Glutamatergic neuron (in vitro differentiated cells): ENCODE measurements at regions not wholly inside any gene's neighbourhood (a gene's known extent, or its start where the extent isn't known, plus 50 kb on each side); places are given as distances from the start of the nearest gene placed in this dataset.

Source experiments
- DNase-seq: peaks from one replicate; pipeline ENCODE4 v3.0.0; 2022
- H3K27ac Mint-ChIP-seq: one replicate; pipeline ENCODE4 v1.8.0; 2020; ENCODE audit warnings: mild to moderate bottlenecking, mixed read lengths, inconsistent platforms; ENCODE audit not compliant: unreplicated experiment
- H3K27me3 Mint-ChIP-seq: one replicate; pipeline ENCODE4 v1.8.0; 2020; ENCODE audit warnings: mild to moderate bottlenecking, moderate library complexity, mixed read lengths, inconsistent platforms; ENCODE audit not compliant: unreplicated experiment
- H3K36me3 Mint-ChIP-seq: one replicate; pipeline ENCODE4 v1.8.0; 2020; ENCODE audit warnings: mild to moderate bottlenecking, mixed read lengths, inconsistent platforms; ENCODE audit not compliant: unreplicated experiment
- H3K4me1 Mint-ChIP-seq: one replicate; pipeline ENCODE4 v1.8.0; 2020; ENCODE audit warnings: mild to moderate bottlenecking, low read depth, mixed read lengths, inconsistent platforms; ENCODE audit not compliant: unreplicated experiment
- H3K4me3 Mint-ChIP-seq: one replicate; pipeline ENCODE4 v1.8.0; 2020; ENCODE audit warnings: mild to moderate bottlenecking, mixed read lengths, inconsistent platforms; ENCODE audit not compliant: unreplicated experiment
- H3K9me3 Mint-ChIP-seq: one replicate; pipeline ENCODE4 v1.8.0; 2020; ENCODE audit warnings: mild to moderate bottlenecking, moderate library complexity, mixed read lengths, inconsistent platforms; ENCODE audit not compliant: unreplicated experiment
- CTCF ChIP-seq: fragments of 200-600 bp; sonication (generic); IDR thresholded peaks from one replicate; pipeline ENCODE4 v1.5.0; 2021; ENCODE audit not compliant: partially characterized antibody, unreplicated experiment

GRCh38 chr3:46114323-46114988, 87.2 kb upstream of the XCR1 start:
- no peak for DNase-seq
- Mint-ChIP-seq H3K27ac (no peak overlapping the region), H3K4me1 (no peaks in the 10 kb centered on the region), H3K27me3 (no peaks in the 10 kb centered on the region), H3K9me3 (no peaks in the 10 kb centered on the region), H3K4me3 (no peak overlapping the region), H3K36me3 (no peaks in the 10 kb centered on the region)
- TF ChIP-seq CTCF: no peak

GRCh38 chr3:46113608-46114007, 86.3 kb upstream of the XCR1 start:
- no peak for TF ChIP-seq CTCF
- Mint-ChIP-seq H3K27me3 (no peaks in the 10 kb centered on the region), H3K36me3 (no peaks in the 10 kb centered on the region), H3K27ac (no peak overlapping the region), H3K4me3 (no peak overlapping the region), H3K4me1 (no peaks in the 10 kb centered on the region), H3K9me3 (no peaks in the 10 kb centered on the region)
- DNase-seq: no peak

- DNase-seq: no peak
- Mint-ChIP-seq H3K27me3 (no peaks in the 10 kb centered on the region), H3K4me3 (no peak overlapping the region), H3K36me3 (no peaks in the 10 kb centered on the region), H3K27ac (no peak overlapping the region), H3K9me3 (no peaks in the 10 kb centered on the region), H3K4me1 (no peaks in the 10 kb centered on the region)
- no peak for TF ChIP-seq CTCF
Measured at GRCh38 chr3:46112984-46113383, 85.7 kb upstream of the XCR1 start.

GRCh38 chr3:46112296-46112695, 85.0 kb upstream of the XCR1 start:
- TF ChIP-seq CTCF: no peak
- Mint-ChIP-seq H3K9me3 (no peaks in the 10 kb centered on the region), H3K4me1 (no peaks in the 10 kb centered on the region), H3K27me3 (no peaks in the 10 kb centered on the region), H3K27ac (no peak overlapping the region), H3K4me3 (no peak overlapping the region), H3K36me3 (no peaks in the 10 kb centered on the region)
- DNase-seq: no peak

GRCh38 chr3:46110701-46111493, 83.6 kb upstream of the XCR1 start:
- no peak for DNase-seq
- Mint-ChIP-seq H3K9me3 (no peaks in the 10 kb centered on the region), H3K4me3 (no peak overlapping the region), H3K4me1 (no peaks in the 10 kb centered on the region), H3K36me3 (no peaks in the 10 kb centered on the region), H3K27ac (no peak overlapping the region), H3K27me3 (no peaks in the 10 kb centered on the region)
- no peak for TF ChIP-seq CTCF
